ENCODE measurements at regions not wholly inside any gene's neighbourhood (a gene's known extent, or its start where the extent isn't known, plus 50 kb on each side); places are given as distances from the start of the nearest gene placed in this dataset.
A peak's percentile ranks its signal among the peaks of the same experiment; 100 is the strongest.
"Not testable (repeated sequence)": the region's sequence is repeated elsewhere in the genome, so short reads cannot be mapped to it uniquely, and the experiment has no call there.

- BruUV-seq (replicated peaks); H3K36me3 ChIP-seq (ENCODE audit: control insufficient read depth in 1 of 2, insufficient read depth in 2 of 2, low read length in 2 of 2); H3K4me1 ChIP-seq (ENCODE audit: control insufficient read depth in 1 of 2, insufficient read depth in 2 of 2, low read length in 2 of 2); H3K27ac ChIP-seq (ENCODE audit: low read depth, low read length); H3K9me3 ChIP-seq (ENCODE audit: control insufficient read depth in 1 of 2, insufficient read depth in 1 of 2, low read depth in 1 of 2, low read length in 2 of 2); CTCF ChIA-PET; ATAC-seq; POLR2A ChIA-PET; H3K79me2 ChIP-seq (ENCODE audit: insufficient read depth, low read length); intact Hi-C loops (cut with micrococcal nuclease); H3K27me3 ChIP-seq (ENCODE audit: insufficient read depth, low read length); H3K9me2 ChIP-seq (ENCODE audit: insufficient read depth); H2AFZ ChIP-seq (ENCODE audit: low read depth, low read length, poor library complexity, severe bottlenecking); H3K4me3 ChIP-seq (replicated peaks in 1 of 2; ENCODE audit: low read depth in 1 of 2, low read length in 2 of 2); H3K9ac ChIP-seq (ENCODE audit: low read length); DNase-seq (ENCODE audit: low read depth, low spot score); H4K20me1 ChIP-seq (ENCODE audit: insufficient read depth); H3K4me2 ChIP-seq (ENCODE audit: low read length): not testable (repeated sequence)
- RAD21 ChIA-PET (ENCODE audit: low non-redundant PET in 1 of 2, low total read pairs in 2 of 2, uncharacterized antibody in 2 of 2, unreplicated experiment in 2 of 2): interaction anchor here in 1 of 2 experiments (0.6 kb wide), 1 partner anchor 15 kb away, joined by 5 read pairs; no protein-coding TSS in a partner anchor
Measured at GRCh38 chr3:193927413-193928206, 208.3 kb upstream of the HES1 start.

GRCh38 chr3:193928354-193929209, 207.4 kb upstream of the HES1 start:
- Histone ChIP-seq H3K9ac (ENCODE audit: low read length) (no peak overlapping the region), H3K36me3 (ENCODE audit: control insufficient read depth in 1 of 2, insufficient read depth in 2 of 2, low read length in 2 of 2) (no peaks in the 10 kb centered on the region), H3K4me1 (ENCODE audit: control insufficient read depth in 1 of 2, insufficient read depth in 2 of 2, low read length in 2 of 2) (peaks cover 0 to 10% of the 10 kb centered on the region in 2 experiments; a peak in 2 of 4 replicates), H3K4me3 (replicated peaks in 1 of 2; ENCODE audit: low read depth in 1 of 2, low read length in 2 of 2) (no peak overlapping the region), H4K20me1 (ENCODE audit: insufficient read depth) (no peaks in the 10 kb centered on the region), H3K4me2 (ENCODE audit: low read length) (peak overlapping the region; percentile 2), H3K9me2 (ENCODE audit: insufficient read depth) (no peaks in the 10 kb centered on the region; the same call in 1 of the 2 replicates), H2AFZ (ENCODE audit: low read depth, low read length, poor library complexity, severe bottlenecking) (no peak overlapping the region), H3K79me2 (ENCODE audit: insufficient read depth, low read length) (no peaks in the 10 kb centered on the region), H3K27me3 (ENCODE audit: insufficient read depth, low read length) (no peaks in the 10 kb centered on the region), H3K27ac (ENCODE audit: low read depth, low read length) (no peak overlapping the region), H3K9me3 (ENCODE audit: control insufficient read depth in 1 of 2, insufficient read depth in 1 of 2, low read depth in 1 of 2, low read length in 2 of 2) (peaks cover 0 to 3% of the 10 kb centered on the region in 2 experiments; a peak in 1 of 4 replicates)
- intact Hi-C loops (cut with micrococcal nuclease): no loop called here
- DNase-seq (ENCODE audit: low read depth, low spot score) (no peak), ATAC-seq (peak; percentile 47)
- BruUV-seq (replicated peaks): no TSS peak
- TF ChIP-seq EGR1 (IDR thresholded peaks at IDR 0.05; ENCODE audit: low read depth) (no peak), JUND (IDR thresholded peaks at IDR 0.05) (peak; percentile 36; the same call in 1 of the 2 replicates)
- RAD21 ChIA-PET (ENCODE audit: low non-redundant PET in 1 of 2, low total read pairs in 2 of 2, uncharacterized antibody in 2 of 2, unreplicated experiment in 2 of 2): interaction anchor here in 1 of 2 experiments (0.6 kb wide), 1 partner anchor 14 kb away, joined by 5 read pairs; no protein-coding TSS in a partner anchor
- CTCF ChIA-PET: interaction anchor here (0.8 to 1.8 kb wide), 2 partner anchors 12 to 387 kb away, joined by 4 read pairs; no protein-coding TSS in a partner anchor
- POLR2A ChIA-PET: no interaction called here
